Stimulated activated CD4-positive, alpha-beta T cell treated with anti-CD3 and anti-CD28 coated beads, Interleukin-12 subunit alpha, Interleukin-12 subunit beta, amount 100 ng/mL, for 24 hours (primary cell): ENCODE measurements at regions not wholly inside any gene's neighbourhood (a gene's known extent, or its start where the extent isn't known, plus 50 kb on each side); places are given as distances from the start of the nearest gene placed in this dataset.

Source experiments
- DNase-seq, 2 experiments: peaks; one replicate each; pipeline ENCODE4 v3.0.0-alpha.2; 2020; ENCODE audit warnings: low read depth in 2 of 2

DNA sequence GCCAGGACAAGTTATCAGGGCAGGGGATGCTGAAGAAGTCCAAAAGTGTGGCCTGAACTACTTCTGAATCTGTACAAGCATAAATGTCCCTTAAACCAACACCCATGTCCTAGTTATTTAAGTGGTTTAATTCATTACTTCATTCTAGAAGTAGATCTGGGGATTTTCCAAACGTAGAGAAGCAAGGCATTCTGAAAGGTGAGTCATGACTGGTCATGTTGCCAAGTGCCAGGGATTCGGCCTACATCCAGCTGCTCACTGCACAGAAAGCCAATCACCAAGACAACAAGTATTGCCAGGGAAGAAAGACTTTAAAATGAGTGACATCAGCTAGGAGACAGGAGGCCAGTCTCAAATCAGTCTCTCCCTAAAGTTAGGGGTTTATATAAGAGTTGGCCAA lies 396.6 kb downstream of the GABRB3 start:
- DNase-seq = no peak

DNA sequence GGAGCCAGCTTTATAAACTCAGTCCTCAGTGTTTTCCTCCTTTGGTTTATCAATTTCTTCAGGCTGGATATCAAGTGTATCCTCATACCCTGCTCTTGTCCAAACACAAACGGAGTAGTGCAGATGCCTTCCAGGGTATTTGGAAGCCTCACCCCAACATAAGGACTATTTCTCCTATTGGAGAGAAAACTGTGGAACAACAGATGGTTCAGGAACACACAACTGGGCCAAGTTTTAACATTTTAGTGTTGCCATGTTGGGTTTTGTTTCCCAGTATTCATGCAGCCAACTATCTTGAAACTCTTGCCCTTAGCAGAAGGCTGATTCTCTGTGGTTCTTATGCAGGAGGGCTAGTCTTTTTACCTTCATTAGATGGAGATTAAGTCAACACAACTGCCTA lies 398.1 kb downstream of the GABRB3 start:
- no peak for DNase-seq

DNA sequence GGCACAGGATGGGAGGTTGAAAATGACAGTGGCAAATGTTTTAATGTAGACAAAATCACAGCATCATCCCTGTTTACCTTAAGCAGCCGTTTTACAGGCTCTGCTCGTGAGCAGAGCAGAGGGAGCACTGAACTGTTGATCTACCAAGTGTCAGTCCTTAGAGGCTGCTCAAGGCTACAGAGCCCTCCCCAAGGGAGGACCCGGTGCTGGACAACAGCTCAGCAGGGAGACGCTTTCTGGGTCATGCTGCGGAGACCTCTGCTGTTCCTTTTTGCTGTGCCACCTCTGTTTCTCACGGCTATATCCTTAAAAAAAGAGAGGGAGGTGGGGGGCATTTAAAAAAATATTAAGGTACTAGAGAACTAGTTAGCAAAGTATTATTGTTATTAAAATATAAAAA lies 400.2 kb downstream of the GABRB3 start:
- DNase-seq = no peak

DNA sequence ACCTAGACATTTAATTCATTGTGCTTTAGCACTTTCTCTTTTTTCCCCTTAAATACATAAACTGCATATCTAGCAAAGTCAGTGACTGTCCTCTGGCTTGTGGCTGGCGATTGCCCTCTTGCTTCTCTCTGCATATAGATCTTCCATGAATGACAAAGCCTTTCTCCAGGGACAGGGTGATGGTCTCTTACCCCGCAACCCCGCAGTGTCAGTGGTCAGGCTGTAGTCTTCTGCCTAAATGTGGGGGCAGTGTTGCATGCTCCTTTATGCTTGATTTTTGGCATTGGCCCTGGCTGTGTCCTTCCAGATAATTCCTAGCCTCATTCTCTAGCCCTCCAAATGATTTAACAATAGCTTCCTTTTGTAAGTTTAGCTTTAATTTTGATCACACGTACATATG lies 407.8 kb downstream of the GABRB3 start:
- DNase-seq = no peak

DNA sequence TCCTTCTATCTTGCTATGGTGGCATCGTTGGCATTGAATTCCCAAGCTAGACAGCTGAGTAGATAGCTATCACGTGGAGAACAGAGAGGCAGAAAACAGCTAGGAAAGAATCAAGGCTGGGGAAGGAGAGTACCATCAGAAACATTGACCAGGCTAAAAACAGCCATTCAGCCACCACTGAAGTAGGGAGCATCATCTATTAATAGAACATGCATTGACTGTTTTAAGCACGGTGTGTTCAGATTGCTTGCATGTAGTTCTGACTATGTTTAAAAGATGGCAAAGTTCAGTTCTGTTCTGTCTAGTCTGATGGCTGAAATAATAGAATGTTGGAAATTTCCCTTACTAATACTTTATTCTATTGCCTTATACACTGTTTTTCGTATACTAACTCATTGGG lies 413.0 kb downstream of the GABRB3 start:
- no peak for DNase-seq

DNA sequence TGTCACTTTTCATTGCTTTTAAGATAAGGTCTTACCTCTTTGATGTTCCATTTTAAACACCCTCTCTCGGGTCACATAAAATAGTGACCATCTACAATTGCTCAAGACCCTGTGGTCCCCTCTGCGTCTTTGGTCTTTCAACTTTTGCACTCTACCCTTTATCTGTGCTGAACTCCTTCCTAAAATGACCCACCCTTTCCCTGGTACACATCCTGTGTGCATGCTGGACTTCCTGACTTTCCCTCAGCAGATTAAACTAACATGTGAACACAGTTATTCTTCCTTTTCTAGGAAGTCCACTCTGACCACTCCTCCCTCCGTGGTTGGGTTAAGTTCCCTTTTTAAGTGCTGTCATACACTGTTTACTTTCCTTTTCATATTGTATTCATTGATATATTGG lies 414.2 kb downstream of the GABRB3 start:
- no peak for DNase-seq

DNA sequence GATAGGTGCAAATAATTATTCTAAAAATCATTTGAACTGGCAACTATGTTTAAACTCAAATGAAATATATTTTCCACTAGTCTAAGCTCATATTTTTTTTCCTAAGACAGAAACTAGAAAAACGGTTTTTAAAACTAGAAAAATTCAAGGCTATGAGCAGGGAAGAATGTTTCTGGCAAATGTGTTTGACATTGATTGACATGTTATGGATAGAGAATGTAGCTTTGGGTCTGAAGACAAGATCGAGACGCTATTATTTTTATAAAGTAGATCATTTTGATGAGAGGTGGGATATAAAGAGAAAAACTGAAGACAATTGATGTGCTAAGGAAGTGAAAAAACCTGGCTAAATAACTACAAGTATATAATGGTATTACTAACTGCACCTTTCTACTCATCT lies 415.2 kb downstream of the GABRB3 start:
- no peak for DNase-seq

DNA sequence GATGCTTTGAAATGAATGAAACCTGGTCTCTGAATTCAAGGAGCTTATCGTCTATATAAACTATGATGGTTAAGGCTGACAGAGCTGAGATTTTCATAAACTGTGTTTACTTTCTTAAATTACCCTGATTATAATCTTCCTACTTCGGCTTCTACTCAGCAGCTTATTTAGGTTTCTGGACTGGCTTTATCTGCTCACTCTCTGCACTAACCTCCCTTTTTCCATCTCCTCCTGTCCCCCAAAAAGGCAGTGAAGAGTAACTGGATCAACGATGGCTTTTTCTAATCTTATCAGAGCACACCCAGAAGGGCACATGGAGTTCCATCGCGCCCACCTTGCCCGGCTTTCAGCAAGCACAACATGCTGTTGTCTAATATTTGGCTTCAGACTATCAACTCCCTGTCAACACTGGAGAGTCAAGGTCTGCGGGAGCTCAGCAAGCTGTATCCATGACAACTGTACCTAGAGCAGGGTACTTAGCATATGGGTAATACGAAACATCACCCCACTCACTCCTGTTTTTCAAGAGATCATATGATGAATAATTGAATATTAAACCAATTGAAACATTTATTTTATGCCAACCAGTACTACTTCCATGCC lies 417.3 kb downstream of the GABRB3 start:
- DNase-seq = no peak

DNA sequence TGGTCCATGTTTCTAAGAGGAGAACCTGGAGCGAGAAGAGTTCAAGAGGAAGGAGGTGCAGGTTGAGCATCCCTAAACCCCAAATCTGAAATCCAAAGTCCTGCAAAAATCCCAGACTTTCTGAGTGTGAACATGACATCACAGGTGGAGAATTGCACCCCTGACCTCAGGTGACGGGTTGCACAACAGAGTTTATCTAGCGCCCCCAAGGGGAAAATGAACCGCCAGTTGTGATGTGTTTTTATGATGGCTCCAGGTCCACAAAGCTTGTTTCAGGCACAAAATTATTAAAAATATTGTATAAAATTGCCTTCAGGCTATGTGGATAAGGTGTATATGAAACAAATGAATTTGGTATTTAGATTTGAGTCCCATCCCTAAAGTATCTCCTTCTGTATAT lies 420.0 kb downstream of the GABRB3 start:
- no peak for DNase-seq

DNA sequence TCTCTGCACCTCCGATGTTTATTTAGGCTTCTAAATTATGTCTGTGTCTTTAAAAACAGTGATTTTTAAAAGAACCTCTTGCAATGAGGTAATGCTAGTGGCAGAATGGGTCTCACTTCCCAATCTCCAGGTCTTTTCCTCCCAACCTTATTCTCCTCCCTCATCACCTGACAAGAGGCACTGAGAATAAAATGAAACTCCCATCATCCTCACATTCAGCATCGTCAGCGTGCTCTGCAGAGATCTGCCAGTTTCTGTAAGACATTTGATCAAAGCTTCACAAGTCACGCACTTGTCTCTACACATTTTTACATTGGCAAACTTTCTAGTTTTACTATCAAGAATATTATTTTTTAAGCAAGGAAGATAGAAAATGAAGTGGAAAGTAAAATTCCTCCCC lies 420.5 kb downstream of the GABRB3 start:
- no peak for DNase-seq

DNA sequence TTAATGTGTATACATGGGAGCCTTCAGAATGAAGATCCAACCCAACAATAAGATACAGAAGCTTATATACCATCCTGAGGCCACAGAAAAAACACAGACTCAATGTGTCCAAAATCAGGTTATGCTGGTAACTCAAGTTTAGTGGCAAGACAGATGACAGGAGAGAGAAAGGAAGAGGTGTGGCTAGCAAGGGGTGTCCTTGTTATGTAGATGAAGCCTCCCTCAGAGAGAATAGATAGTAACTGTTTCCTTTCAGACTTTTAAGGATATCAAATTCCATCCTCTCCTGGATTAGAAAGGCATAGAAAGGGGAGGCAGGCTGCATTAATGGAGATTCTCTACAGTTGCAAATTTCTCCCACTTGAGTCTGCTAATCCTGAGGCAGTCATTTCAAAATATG lies 447.4 kb downstream of the GABRB3 start:
- DNase-seq = no peak

DNA sequence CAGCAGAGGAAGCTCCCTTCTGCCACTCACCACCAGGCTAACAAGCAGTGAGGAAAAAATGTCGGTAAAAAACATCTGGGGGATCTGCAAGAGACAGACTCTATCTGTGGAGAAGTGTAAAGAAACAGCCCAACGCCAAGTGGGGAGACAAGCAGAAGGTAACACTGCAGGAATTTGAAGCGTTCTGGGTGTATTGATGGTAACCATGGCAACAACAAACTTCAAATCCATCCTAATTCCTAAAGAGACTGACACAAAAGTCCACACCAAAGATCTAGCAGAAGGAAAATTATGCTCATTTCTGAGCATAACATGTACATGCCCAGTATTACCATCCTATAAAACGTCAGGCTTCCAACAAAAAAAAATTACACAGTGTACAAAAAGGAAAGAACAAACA lies 449.3 kb downstream of the GABRB3 start:
- DNase-seq = no peak

DNA sequence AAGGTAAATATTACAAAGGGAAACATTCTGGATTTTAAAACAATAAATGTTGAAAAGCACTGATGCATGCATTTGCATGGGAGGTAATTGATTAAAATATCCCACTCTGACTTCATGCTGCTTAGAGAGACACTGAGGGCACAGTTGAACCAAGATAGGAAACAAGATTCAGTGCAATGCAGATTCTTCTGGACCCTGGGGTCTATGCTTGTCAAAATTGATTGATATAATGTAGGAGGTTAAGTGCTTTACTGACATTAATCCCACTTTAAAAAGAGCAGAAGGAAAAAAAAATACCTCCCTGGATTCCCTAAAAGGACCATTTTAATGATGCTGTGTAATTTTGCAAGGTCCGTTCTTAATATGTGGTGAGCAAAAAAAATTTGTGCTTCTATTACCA lies 454.2 kb downstream of the GABRB3 start:
- no peak for DNase-seq

DNA sequence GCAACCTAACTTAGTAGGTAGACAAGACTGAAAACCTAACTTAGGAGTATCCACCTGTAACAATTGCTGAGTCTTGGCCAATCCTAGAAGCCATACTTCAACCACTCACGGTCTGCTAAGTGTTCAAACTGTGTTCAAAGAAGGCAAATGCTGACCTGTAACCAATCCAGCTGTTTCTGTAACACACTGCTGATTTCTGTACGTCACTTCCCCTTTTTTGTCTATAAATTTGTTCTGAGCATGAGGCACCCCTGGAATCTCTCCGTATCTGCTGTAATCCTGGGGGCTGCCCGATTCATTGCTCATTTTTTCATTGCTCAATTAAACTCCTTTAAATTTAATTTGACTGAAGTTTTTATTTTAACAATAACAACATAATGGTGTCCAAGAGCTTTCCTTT lies 451.4 kb upstream of the ATP10A start:
- no peak for DNase-seq

DNA sequence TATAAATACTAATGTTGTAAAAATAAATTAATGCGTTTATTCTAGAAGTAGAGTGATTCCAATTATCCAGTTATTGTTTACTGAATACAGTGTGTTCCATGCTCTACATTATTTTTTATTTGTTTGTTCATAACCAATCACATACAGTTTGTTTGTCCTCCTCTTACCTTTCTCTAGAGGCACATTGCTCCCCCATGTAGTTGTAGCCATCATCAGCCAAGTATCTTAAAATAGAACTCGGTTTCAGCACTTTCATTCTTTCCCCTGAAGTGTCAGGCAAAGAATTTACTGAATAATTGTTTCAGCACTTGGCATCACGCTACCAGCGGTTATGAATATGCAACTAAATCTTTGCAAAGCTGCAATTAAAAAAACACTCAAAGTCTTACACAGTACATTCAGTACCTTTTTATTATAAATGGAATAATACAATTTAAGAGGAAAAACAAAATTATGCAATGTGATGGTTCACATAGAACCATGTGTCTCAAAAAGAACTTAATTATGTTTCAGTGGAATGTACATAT lies 448.6 kb upstream of the ATP10A start:
- DNase-seq = no peak

DNA sequence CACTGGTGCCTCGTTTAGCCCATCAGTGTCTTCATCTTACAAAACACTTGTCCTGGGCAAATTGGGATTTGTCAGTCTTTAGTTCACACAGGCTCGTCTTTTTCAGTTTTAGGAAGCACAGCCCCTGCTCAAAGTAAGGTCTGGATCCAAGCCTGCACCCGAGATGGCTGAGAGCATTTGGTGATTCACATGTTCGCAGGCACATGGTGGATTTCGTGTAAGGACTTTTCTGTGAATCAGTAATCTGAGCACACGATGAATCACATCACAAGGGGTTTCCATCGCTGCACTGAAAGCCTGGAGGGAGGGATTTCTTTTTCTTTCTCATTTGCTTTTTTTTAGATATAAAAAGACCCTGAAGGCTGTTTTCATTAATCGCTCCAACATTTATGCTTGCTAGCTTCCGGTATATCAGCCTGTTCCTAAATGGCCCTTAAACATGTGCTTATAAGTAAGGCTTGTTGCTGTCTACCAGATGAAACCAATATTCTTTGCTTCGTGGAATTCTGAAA lies 435.6 kb upstream of the ATP10A start:
- DNase-seq = no peak

DNA sequence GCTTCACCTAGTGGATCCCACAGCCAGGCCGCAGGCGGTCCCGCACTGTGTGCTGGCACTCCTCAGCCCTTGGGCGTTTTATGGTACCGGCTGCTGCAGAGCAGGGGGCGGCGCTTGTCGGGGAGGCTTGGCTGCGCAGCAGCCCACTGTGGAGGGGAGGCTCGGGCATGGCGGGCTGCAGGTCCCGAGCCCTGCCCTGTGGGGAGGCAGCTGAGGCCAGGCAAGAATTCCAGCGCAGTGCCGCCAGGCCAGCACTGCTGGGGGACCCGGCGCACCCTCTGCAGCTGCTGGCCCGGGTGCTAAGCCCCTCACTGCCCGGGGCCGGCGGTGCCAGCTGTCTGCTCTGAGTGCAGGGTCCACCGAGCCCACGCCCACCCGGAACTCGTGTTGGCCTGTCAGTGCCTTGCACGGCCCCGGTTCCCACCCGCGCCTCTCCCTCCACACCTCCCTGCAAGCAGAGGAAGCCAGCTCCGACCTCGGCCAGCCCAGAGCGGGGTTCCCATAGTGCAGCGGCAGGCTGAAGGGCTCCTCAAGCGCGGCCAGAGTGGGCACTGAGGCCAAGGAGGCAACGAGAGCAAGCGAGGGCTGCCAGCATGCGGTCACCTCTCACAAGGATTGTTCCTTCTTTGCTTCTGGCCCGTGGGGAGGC lies 435.0 kb upstream of the ATP10A start:
- no peak for DNase-seq

DNA sequence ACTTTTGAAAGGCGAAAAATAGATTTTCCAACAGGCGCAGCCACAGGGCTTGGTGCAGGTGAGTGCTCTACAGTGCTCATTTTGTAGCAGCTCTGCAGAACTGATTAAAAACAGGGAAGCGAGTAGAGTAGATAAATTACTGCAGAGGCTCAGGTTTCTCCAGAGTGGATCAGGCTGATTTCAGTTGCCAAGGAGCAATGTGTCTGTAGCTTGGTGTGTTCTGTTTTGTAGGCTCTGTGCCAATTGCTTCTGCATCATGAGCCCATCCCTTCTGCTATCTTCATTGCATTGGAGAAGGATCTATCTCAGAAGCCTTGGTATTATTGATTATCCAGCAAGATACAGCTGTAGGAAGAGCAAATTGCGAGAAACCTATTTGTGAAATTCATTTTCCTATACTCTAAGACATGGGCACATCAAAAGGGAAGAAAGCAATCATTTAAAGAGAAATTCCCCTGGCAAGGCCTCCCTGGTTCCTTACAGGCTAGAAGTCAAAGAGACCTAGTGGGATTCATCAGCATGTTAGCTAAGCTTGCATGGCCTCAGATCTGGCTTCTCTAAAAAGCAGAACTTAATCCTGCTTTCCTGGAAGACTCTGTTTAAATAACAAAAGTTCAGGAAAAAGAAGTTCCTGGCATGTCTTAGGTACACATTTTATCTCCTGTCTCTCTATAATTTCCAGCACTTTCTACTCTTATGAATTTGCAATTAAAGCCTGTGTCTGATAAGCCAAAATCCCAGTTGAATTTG lies 432.4 kb upstream of the ATP10A start:
- DNase-seq = no peak

DNA sequence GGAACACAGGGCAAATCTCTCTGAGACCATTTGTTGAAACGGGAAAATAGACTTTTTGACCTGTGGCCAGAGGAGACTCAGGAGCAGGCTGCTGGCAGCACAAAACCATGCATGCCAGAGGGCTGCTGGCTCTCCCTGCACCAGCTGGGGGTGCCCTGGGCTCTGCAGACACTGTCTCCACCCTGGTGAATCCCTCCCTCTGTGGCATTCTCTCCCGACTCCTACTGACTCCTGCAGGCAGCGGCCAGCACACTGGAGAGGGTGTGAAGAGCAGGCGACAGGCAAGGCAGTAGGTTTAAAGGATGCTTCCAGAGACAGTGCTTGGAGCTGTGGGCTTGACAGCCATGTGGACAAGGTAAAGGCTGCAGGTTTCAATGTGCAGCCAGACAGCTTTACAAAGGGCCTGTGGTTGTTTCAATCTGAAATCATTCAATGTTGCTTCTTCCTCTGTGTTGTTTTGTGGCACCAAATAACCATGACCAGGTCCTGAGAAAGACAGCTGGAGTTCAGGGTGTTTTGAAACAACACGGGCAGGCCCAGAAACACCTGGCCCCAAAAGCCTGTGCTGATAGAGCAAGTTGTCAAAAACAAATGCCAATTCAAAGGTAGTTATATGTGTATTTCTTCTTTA lies 431.0 kb upstream of the ATP10A start:
- no peak for DNase-seq

DNA sequence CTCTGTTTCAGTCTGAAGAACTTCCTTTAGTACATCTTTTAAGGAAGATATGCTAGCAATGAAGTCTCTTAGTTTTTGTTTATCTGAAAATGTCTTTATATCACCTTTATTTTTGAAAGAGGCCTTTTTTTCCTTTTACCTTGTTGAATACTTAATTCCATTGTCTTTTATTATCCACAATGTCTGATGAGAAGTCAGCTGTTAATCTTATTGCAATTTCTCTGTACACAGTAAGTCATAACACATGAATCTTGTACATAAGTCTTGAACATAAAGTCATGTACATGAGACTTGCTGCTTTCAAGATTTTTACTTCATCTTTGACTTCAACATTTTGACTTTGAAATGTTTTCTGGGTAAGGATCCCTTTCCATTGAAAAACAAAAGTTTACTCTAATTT lies 424.3 kb upstream of the ATP10A start:
- no peak for DNase-seq

DNA sequence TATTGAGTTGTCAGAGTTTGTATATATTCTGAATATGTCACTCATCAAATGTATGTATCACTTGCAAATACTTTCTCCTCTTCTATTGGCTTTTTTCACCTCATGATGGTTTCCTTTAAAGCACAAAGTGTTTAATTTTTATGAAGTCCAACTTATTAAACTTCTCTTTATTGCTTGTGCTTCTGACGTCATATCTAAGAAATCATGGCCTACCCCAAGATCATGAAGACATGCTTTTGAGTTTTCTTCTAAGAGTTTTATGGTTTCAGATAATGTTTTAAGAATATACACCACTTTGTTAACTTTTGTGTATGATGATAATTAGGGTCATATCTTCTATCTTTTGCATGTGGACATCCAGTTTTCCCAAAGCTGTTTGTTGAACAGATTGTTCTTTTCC lies 417.2 kb upstream of the ATP10A start:
- no peak for DNase-seq

DNA sequence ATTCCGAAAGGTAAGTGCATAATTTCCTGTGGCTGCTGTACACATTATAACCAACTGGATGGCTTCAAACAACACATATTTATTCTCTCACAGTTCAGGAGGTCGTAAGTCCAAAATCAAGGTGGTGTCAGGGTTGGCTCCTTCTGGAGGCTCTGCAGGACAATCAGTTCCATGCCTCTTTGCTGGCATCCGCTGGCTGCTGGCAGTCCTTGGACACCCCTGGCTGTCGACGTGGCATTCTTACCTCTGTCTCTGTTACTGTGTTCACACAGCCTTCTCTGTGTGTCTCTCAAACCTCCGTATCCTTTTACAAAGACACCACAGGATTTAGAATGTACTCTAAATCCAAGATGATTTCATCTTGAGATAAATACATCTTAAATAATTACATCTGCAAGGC lies 398.8 kb upstream of the ATP10A start:
- DNase-seq = no peak

DNA sequence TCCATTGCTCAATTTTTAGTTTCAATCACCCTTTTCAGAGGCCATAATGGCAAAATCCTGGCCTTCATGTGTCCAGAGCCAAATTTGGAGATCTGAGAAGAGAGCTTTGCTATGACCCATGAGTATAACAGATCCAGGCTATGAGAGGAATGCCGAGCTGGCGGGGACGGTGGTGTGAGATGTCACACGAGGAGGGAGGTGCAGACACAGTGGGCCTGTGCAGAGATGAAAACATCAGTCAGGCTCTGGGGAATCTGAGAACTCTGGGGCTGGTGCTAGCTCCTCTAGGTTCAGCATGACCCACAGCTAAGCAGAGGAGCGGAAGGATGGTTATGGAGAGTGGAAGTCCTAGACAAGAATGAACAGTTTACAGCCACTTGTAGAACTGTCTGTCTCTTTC lies 398.3 kb upstream of the ATP10A start:
- no peak for DNase-seq
